Neural cell (in vitro differentiated cells): ENCODE measurements at regions not wholly inside any gene's neighbourhood (a gene's known extent, or its start where the extent isn't known, plus 50 kb on each side); places are given as distances from the start of the nearest gene placed in this dataset.

ENCODE experiments used
- H2AFZ ChIP-seq: fragments of 200-600, 300-800 bp; sonication (generic), shearing (Covaris generic); 2 replicates; pipeline ENCODE4 v1.6.0; 2014; ENCODE audit warnings: low read depth, mild to moderate bottlenecking, antibody characterized with exemption, low read length, moderate library complexity
- H3F3A ChIP-seq: fragments of 200-600 bp; shearing (Covaris generic); 2 replicates; pipeline ENCODE4 v1.6.1; 2016; ENCODE audit warnings: mild to moderate bottlenecking, moderate library complexity, mixed read lengths, antibody characterized with exemption, low read length; ENCODE audit not compliant: insufficient read depth, poor library complexity, severe bottlenecking
- H3K27ac ChIP-seq: fragments of 200-600, 300-800 bp; sonication (generic), shearing (Covaris generic); 2 replicates; pipeline ENCODE4 v1.5.1; 2014; ENCODE audit warnings: mild to moderate bottlenecking, low read length, moderate library complexity
- H3K27me3 ChIP-seq: fragments of 300-800, 200-600 bp; sonication (generic), shearing (Covaris generic); 2 replicates; pipeline ENCODE4 v1.6.0; 2014; ENCODE audit warnings: mild to moderate bottlenecking, low read depth, low read length, moderate library complexity; ENCODE audit not compliant: insufficient read depth
- H3K36me3 ChIP-seq: fragments of 300-800, 200-600 bp; sonication (generic), shearing (Covaris generic); 2 replicates; pipeline ENCODE4 v1.5.1; 2014; ENCODE audit warnings: mild to moderate bottlenecking, antibody characterized with exemption, low read length, moderate library complexity; ENCODE audit not compliant: insufficient read depth
- H3K4me2 ChIP-seq: fragments of 300-800, 200-600 bp; sonication (generic), shearing (Covaris generic); 2 replicates; pipeline ENCODE4 v1.6.0; 2014; ENCODE audit warnings: mild to moderate bottlenecking, low read length
- H3K4me3 ChIP-seq: fragments of 300-800, 200-600 bp; sonication (generic), shearing (Covaris generic); 2 replicates; pipeline ENCODE4 v1.5.1; 2014; ENCODE audit warnings: mild to moderate bottlenecking, low read length, moderate library complexity
- H3K79me2 ChIP-seq: fragments of 200-600 bp; shearing (Covaris generic); replicated peaks from 2 replicates; pipeline ENCODE4 v1.6.0; 2014; ENCODE audit warnings: mild to moderate bottlenecking, low read length, moderate library complexity; ENCODE audit not compliant: insufficient read depth
- H3K9ac ChIP-seq: fragments of 300-800, 200-600 bp; sonication (generic), shearing (Covaris generic); 2 replicates; pipeline ENCODE4 v1.6.1; 2016; ENCODE audit warnings: mild to moderate bottlenecking, low read length, mixed read lengths
- H3K9me2 ChIP-seq: fragments of 200-600 bp; shearing (Covaris generic); 2 replicates; pipeline ENCODE4 v1.6.1; 2016; ENCODE audit warnings: mild to moderate bottlenecking, low read length, mixed read lengths; ENCODE audit not compliant: insufficient read depth
- H3K9me3 ChIP-seq: fragments of 200-600, 300-800 bp; sonication (generic), shearing (Covaris generic); 2 replicates; pipeline ENCODE4 v1.6.1; 2016; ENCODE audit warnings: mild to moderate bottlenecking, mixed run types, low read length, moderate library complexity, mixed read lengths
- H4K20me1 ChIP-seq: fragments of 200-600 bp; shearing (Covaris generic); 2 replicates; pipeline ENCODE4 v1.6.1; 2016; ENCODE audit warnings: mild to moderate bottlenecking, mixed run types; ENCODE audit not compliant: insufficient read depth
- EP300 ChIP-seq: fragments of 450-650 bp; conservative IDR thresholded peaks from 2 replicates; pipeline ENCODE4 v1.6.1; 2014; ENCODE audit warnings: antibody characterized with exemption, mild to moderate bottlenecking, moderate library complexity; ENCODE audit not compliant: poor library complexity, severe bottlenecking
- EZH2 ChIP-seq: fragments of 200-600, 300-800 bp; shearing (Covaris generic), sonication (generic); IDR thresholded peaks from 2 replicates; pipeline ENCODE4 v1.6.1; 2014; ENCODE audit warnings: antibody characterized with exemption, low read length, borderline replicate concordance, mild to moderate bottlenecking; ENCODE audit not compliant: insufficient read depth, poor library complexity, severe bottlenecking
- MXI1 ChIP-seq: fragments of 450-650 bp; conservative IDR thresholded peaks from 2 replicates; pipeline ENCODE4 v1.6.1; 2014; ENCODE audit warnings: antibody characterized with exemption, mild to moderate bottlenecking; ENCODE audit not compliant: poor library complexity, severe bottlenecking
- RAD21 ChIP-seq: fragments of 450-650 bp; conservative IDR thresholded peaks from 2 replicates; pipeline ENCODE4 v1.6.1; 2014; ENCODE audit warnings: antibody characterized with exemption, mild to moderate bottlenecking, moderate library complexity
- SMC3 ChIP-seq: fragments of 450-650 bp; conservative IDR thresholded peaks from 2 replicates; pipeline ENCODE4 v1.6.1; 2014; ENCODE audit warnings: antibody characterized with exemption, mild to moderate bottlenecking, moderate library complexity; ENCODE audit not compliant: poor library complexity
- TAF1 ChIP-seq: IDR thresholded peaks from 2 replicates; pipeline ENCODE4 v1.6.1; 2012; ENCODE audit warnings: low read depth
- TF ChIP-seq, protein P1 (sequence below): fragments of 450-650 bp; IDR thresholded peaks from 2 replicates; pipeline ENCODE4 v1.5.1; 2014; ENCODE audit warnings: antibody characterized with exemption, mild to moderate bottlenecking, moderate library complexity; ENCODE audit not compliant: poor library complexity, severe bottlenecking

DNA sequence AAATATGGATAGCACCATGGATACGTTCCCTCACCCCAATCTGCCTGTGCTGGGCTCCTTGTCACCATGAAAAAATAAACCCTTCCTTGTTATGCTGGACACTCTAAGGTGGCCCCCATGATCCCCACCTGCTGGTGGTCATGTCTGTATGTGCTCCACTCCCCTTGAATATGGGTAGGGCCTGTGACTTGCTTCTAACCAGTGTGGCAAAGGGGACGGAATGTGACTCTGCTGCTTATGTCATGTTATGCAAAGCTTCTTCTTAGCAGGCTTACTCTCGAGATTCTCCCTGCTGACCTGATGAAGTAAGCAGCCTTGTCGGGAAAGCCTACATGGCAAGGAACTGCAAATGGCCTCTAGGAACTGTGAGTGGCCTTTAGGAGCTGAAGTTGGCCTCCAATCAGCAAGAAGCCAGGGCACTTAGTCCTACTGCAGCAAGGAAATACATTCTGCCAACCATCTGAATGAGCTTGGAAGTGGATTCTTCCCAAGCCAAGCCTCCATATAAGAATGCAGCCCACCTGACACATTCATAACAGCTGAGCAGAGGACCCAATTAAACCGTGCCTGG, 159.9 kb downstream of the CCDC34 start:
- H3K9me2 ChIP-seq, result no peaks in the 10 kb centered on the region
- H3K79me2 ChIP-seq, result no peaks in the 10 kb centered on the region
- H3K36me3 ChIP-seq, result no peaks in the 10 kb centered on the region
- H4K20me1 ChIP-seq, result no peaks in the 10 kb centered on the region
- H3K4me2 ChIP-seq, result no peak overlapping the region
- no peak overlapping the region for H2AFZ ChIP-seq
- H3K9me3 ChIP-seq, result no peaks in the 10 kb centered on the region
- no peaks in the 10 kb centered on the region for H3F3A ChIP-seq
- no peak overlapping the region for H3K4me3 ChIP-seq
- no peaks in the 10 kb centered on the region for H3K27me3 ChIP-seq
- no peak overlapping the region for H3K9ac ChIP-seq
- TF ChIP-seq MXI1 (no peak), TAF1 (no peak), RAD21 (no peak), EP300 (no peak), EZH2 (no peak), SMC3 (no peak)
- TF ChIP-seq, protein P1, sequence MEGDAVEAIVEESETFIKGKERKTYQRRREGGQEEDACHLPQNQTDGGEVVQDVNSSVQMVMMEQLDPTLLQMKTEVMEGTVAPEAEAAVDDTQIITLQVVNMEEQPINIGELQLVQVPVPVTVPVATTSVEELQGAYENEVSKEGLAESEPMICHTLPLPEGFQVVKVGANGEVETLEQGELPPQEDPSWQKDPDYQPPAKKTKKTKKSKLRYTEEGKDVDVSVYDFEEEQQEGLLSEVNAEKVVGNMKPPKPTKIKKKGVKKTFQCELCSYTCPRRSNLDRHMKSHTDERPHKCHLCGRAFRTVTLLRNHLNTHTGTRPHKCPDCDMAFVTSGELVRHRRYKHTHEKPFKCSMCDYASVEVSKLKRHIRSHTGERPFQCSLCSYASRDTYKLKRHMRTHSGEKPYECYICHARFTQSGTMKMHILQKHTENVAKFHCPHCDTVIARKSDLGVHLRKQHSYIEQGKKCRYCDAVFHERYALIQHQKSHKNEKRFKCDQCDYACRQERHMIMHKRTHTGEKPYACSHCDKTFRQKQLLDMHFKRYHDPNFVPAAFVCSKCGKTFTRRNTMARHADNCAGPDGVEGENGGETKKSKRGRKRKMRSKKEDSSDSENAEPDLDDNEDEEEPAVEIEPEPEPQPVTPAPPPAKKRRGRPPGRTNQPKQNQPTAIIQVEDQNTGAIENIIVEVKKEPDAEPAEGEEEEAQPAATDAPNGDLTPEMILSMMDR, result no peak
- H3K27ac ChIP-seq, result no peak overlapping the region

DNA sequence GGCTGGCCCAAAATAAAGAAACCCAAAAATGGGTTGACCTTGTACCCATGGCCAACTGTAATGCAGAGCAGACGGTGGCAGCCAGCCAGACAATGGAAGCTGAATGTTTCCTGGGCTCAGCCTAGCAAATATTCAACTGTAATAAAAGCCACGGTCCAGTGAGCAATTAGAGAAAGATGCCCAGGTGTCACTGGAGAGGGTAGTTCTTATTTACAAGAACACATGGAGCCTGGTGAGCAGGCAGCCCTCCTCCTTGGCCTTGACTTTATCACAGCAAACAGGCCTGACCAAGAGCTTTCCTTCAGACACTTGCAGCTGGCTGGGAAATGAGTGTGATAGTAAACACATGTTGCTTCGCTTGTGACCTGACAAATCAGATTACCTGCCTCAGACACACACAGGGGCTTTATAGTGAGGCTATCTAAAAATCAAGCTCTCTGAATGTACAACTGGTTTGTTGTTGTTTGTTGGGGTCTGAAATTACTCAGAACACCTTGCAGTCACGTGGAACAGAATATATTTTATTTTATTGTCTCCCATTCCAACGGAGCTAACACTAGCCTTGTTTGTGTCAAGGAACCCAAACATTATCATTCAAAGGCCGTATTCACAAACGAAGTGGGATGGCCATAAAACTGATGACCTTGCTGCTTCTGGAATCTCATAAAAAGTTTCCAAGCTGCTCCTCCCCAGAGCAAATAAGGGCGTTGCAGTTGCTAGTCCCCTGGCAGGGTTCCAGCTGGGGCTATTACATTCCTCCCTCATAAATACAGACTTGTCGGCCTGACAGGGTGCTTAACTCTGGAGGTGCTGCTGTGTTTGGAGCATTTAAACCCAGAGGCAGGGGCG, 161.1 kb downstream of the BBOX1 start:
- no peaks in the 10 kb centered on the region for H3K9me2 ChIP-seq
- H4K20me1 ChIP-seq, result no peaks in the 10 kb centered on the region
- H3K27ac ChIP-seq, result no peak overlapping the region
- no peak overlapping the region for H3K9ac ChIP-seq
- H3K9me3 ChIP-seq, result no peaks in the 10 kb centered on the region
- no peak overlapping the region for H3K4me3 ChIP-seq
- no peak overlapping the region for H2AFZ ChIP-seq
- no peaks in the 10 kb centered on the region for H3K27me3 ChIP-seq
- no peaks in the 10 kb centered on the region for H3F3A ChIP-seq
- TF ChIP-seq, protein P1, result no peak
- H3K79me2 ChIP-seq, result no peaks in the 10 kb centered on the region
- no peak overlapping the region for H3K4me2 ChIP-seq
- H3K36me3 ChIP-seq, result no peaks in the 10 kb centered on the region
